ENCODE measurements at regions not wholly inside any gene's neighbourhood (a gene's known extent, or its start where the extent isn't known, plus 50 kb on each side); places are given as distances from the start of the nearest gene placed in this dataset.

GRCh38 chr20:6852478-6852877, 85.0 kb downstream of the BMP2 start:
- Histone ChIP-seq H3K36me3 (ENCODE audit: insufficient read depth, low read length) (no peaks in the 10 kb centered on the region), H3K9ac (ENCODE audit: low read depth, low read length) (no peak overlapping the region), H4K20me1 (ENCODE audit: insufficient read depth, low read length) (no peaks in the 10 kb centered on the region), H3K4me2 (ENCODE audit: insufficient read depth, low read length) (no peak overlapping the region), H3K79me2 (ENCODE audit: insufficient read depth, low read length) (no peaks in the 10 kb centered on the region), H3K9me3 (ENCODE audit: insufficient read depth, low read length, severe bottlenecking) (no peaks in the 10 kb centered on the region), H3K27ac (ENCODE audit: low read length) (no peak overlapping the region), H3K27me3 (ENCODE audit: insufficient read depth, low read length, poor library complexity) (peaks cover 5% of the 10 kb centered on the region), H2AFZ (ENCODE audit: low read depth, low read length) (no peak overlapping the region), H3K4me1 (ENCODE audit: insufficient read depth, low read length) (no peaks in the 10 kb centered on the region), H3K4me3 (ENCODE audit: low read depth in 1 of 2, low read length in 2 of 2) (no peak overlapping the region)
- TF ChIP-seq, protein P1, sequence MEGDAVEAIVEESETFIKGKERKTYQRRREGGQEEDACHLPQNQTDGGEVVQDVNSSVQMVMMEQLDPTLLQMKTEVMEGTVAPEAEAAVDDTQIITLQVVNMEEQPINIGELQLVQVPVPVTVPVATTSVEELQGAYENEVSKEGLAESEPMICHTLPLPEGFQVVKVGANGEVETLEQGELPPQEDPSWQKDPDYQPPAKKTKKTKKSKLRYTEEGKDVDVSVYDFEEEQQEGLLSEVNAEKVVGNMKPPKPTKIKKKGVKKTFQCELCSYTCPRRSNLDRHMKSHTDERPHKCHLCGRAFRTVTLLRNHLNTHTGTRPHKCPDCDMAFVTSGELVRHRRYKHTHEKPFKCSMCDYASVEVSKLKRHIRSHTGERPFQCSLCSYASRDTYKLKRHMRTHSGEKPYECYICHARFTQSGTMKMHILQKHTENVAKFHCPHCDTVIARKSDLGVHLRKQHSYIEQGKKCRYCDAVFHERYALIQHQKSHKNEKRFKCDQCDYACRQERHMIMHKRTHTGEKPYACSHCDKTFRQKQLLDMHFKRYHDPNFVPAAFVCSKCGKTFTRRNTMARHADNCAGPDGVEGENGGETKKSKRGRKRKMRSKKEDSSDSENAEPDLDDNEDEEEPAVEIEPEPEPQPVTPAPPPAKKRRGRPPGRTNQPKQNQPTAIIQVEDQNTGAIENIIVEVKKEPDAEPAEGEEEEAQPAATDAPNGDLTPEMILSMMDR (IDR thresholded peaks at IDR 0.05; ENCODE audit: borderline replicate concordance, extremely low read depth, low read length, poor library complexity, severe bottlenecking): no peak
- TF ChIP-seq EZH2 (IDR thresholded peaks at IDR 0.05; ENCODE audit: borderline replicate concordance, low read depth, low read length, severe bottlenecking): no peak
- no peak for ATAC-seq (ENCODE audit: insufficient read depth, low read depth)
- DNase-seq: no peak

- peaks cover 5% of the 10 kb centered on the region for H3K27me3 ChIP-seq (ENCODE audit: insufficient read depth, low read length, poor library complexity)
- no peak overlapping the region for H2AFZ ChIP-seq (ENCODE audit: low read depth, low read length)
- no peak overlapping the region for H3K27ac ChIP-seq (ENCODE audit: low read length)
- no peaks in the 10 kb centered on the region for H3K36me3 ChIP-seq (ENCODE audit: insufficient read depth, low read length)
- no peak overlapping the region for H3K4me2 ChIP-seq (ENCODE audit: insufficient read depth, low read length)
- no peaks in the 10 kb centered on the region for H4K20me1 ChIP-seq (ENCODE audit: insufficient read depth, low read length)
- no peaks in the 10 kb centered on the region for H3K4me1 ChIP-seq (ENCODE audit: insufficient read depth, low read length)
- H3K79me2 ChIP-seq (ENCODE audit: insufficient read depth, low read length): no peaks in the 10 kb centered on the region
- ATAC-seq (ENCODE audit: insufficient read depth, low read depth) (no peak), DNase-seq (no peak)
- H3K4me3 ChIP-seq (ENCODE audit: low read depth in 1 of 2, low read length in 2 of 2): no peak overlapping the region
- TF ChIP-seq EZH2 (IDR thresholded peaks at IDR 0.05; ENCODE audit: borderline replicate concordance, low read depth, low read length, severe bottlenecking): no peak
- TF ChIP-seq, protein P1 (IDR thresholded peaks at IDR 0.05; ENCODE audit: borderline replicate concordance, extremely low read depth, low read length, poor library complexity, severe bottlenecking): no peak
- no peaks in the 10 kb centered on the region for H3K9me3 ChIP-seq (ENCODE audit: insufficient read depth, low read length, severe bottlenecking)
- no peak overlapping the region for H3K9ac ChIP-seq (ENCODE audit: low read depth, low read length)
These were observed 87.6 kb downstream of the BMP2 start for GRCh38 chr20:6855104-6855503.

DNA sequence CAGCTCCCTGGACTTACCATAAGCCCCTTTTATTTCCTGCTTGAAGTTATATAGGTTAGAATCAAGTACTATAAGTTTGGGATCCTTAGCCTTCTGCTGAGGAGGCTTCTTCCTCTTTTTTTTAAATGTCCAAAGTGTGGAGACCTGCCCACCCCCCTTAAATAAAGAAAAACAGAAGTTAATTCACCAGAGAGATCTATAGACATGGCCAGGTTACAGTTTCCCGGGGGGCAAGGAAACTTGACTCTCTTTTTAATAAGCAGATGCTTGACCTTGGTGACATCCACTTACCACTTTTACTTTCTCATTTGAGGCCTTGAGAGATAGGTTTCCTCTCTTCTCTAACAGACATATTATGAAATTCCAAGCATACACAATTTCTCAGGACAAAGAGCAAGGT, 88.3 kb downstream of the BMP2 start:
- Histone ChIP-seq H3K9ac (ENCODE audit: low read depth, low read length) (no peak overlapping the region), H2AFZ (ENCODE audit: low read depth, low read length) (no peak overlapping the region), H3K4me2 (ENCODE audit: insufficient read depth, low read length) (no peak overlapping the region), H3K4me3 (ENCODE audit: low read depth in 1 of 2, low read length in 2 of 2) (no peak overlapping the region), H3K27ac (ENCODE audit: low read length) (no peak overlapping the region), H3K36me3 (ENCODE audit: insufficient read depth, low read length) (no peaks in the 10 kb centered on the region), H3K9me3 (ENCODE audit: insufficient read depth, low read length, severe bottlenecking) (no peaks in the 10 kb centered on the region), H3K79me2 (ENCODE audit: insufficient read depth, low read length) (no peaks in the 10 kb centered on the region), H4K20me1 (ENCODE audit: insufficient read depth, low read length) (no peaks in the 10 kb centered on the region), H3K27me3 (ENCODE audit: insufficient read depth, low read length, poor library complexity) (peaks cover 5% of the 10 kb centered on the region), H3K4me1 (ENCODE audit: insufficient read depth, low read length) (no peaks in the 10 kb centered on the region)
- no peak for TF ChIP-seq EZH2 (IDR thresholded peaks at IDR 0.05; ENCODE audit: borderline replicate concordance, low read depth, low read length, severe bottlenecking)
- TF ChIP-seq, protein P1 (IDR thresholded peaks at IDR 0.05; ENCODE audit: borderline replicate concordance, extremely low read depth, low read length, poor library complexity, severe bottlenecking): no peak
- DNase-seq: no peak
- no peak for ATAC-seq (ENCODE audit: insufficient read depth, low read depth)

DNA sequence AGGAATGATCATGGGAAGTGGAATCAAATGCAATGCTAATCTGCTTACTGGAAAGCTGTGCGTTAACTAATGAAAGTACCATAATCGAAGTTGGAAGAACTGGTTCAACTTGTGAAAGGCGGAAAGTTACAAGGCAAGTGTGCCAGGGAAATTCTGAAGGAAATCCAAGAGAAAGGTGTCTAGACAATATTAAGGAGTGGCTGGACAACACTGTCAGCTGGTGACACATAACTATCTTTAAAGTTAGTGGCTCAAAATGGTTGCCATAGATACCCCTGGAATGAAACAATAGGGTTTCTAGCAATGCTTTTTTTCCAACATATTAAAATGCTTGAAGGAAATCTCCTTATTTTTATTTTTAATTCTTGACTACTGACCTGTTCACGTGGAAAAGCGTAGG, 90.4 kb downstream of the BMP2 start:
- DNase-seq (no peak), ATAC-seq (ENCODE audit: insufficient read depth, low read depth) (no peak)
- no peak overlapping the region for H3K9ac ChIP-seq (ENCODE audit: low read depth, low read length)
- no peaks in the 10 kb centered on the region for H4K20me1 ChIP-seq (ENCODE audit: insufficient read depth, low read length)
- no peak overlapping the region for H3K27ac ChIP-seq (ENCODE audit: low read length)
- H3K9me3 ChIP-seq (ENCODE audit: insufficient read depth, low read length, severe bottlenecking): no peaks in the 10 kb centered on the region
- H3K36me3 ChIP-seq (ENCODE audit: insufficient read depth, low read length): no peaks in the 10 kb centered on the region
- H3K4me3 ChIP-seq (ENCODE audit: low read depth in 1 of 2, low read length in 2 of 2): no peak overlapping the region
- no peaks in the 10 kb centered on the region for H3K4me1 ChIP-seq (ENCODE audit: insufficient read depth, low read length)
- H2AFZ ChIP-seq (ENCODE audit: low read depth, low read length): no peak overlapping the region
- no peak overlapping the region for H3K4me2 ChIP-seq (ENCODE audit: insufficient read depth, low read length)
- no peak for TF ChIP-seq EZH2 (IDR thresholded peaks at IDR 0.05; ENCODE audit: borderline replicate concordance, low read depth, low read length, severe bottlenecking)
- TF ChIP-seq, protein P1 (IDR thresholded peaks at IDR 0.05; ENCODE audit: borderline replicate concordance, extremely low read depth, low read length, poor library complexity, severe bottlenecking): no peak
- H3K27me3 ChIP-seq (ENCODE audit: insufficient read depth, low read length, poor library complexity): peaks cover 5% of the 10 kb centered on the region
- no peaks in the 10 kb centered on the region for H3K79me2 ChIP-seq (ENCODE audit: insufficient read depth, low read length)

Measured in DND-41 (cell line).